ENCODE measurements at regions not wholly inside any gene's neighbourhood (a gene's known extent, or its start where the extent isn't known, plus 50 kb on each side); places are given as distances from the start of the nearest gene placed in this dataset.

DNA sequence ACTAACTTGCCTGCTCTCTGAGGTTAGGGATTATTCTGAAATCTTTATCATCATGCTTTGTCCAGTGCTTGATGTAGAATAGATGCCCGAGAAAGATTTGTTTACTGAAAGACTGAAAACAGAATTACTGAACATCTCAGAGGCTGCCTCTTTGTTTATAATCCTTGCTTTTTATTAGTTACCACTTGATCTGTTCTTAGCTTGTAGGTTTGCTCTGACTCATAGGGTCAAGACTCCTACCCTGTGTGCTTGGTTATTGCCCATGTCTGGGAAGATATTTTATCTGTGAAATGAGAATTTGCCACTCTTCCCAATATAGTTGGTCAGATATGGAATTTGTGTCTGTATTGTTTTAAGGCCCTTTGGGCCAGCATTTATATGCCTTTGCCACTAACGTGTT, 675.3 kb downstream of the DIAPH3 start:
- no peak for TF ChIP-seq TRIM28 (IDR thresholded peaks at IDR 0.05; ENCODE audit: borderline replicate concordance, low read length)
- H3K9me3 ChIP-seq (ENCODE audit: control insufficient read depth, insufficient read depth, low read depth, low read length) = no peaks in the 10 kb centered on the region
- no peaks in the 10 kb centered on the region for H3K4me1 ChIP-seq (ENCODE audit: control insufficient read depth, insufficient read depth, low read length)
- no peak overlapping the region for H3K4me3 ChIP-seq (ENCODE audit: low read depth, low read length)
- H3K27ac ChIP-seq (ENCODE audit: extremely low read depth, low read depth, low read length) = no peak overlapping the region
- ChIA-PET POLR2A (no interaction called here), CTCF (no interaction called here)
- H3K36me3 ChIP-seq (ENCODE audit: control insufficient read depth in 2 of 2, insufficient read depth in 1 of 2, low read length in 2 of 2) = no peaks in the 10 kb centered on the region

DNA sequence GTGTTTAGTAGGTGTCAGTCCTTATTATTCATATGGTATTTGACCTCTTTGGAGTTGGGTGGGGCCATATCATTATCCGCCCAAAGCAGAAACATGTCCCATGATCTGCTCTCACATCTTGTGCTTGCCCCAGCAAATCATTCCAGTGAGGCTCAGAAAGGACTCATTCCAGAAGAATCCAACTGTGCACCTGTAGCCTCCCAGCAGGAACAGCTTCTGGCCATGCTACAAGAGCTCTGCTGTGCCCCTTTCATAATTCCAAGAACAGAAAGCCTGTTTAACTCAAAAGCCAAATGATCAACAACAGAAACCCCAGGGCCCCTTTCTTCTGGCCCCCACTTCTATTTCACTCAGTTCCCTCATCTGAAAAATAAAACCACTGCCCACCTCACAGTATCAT, 673.1 kb downstream of the DIAPH3 start:
- CTCF ChIA-PET = no interaction called here
- Histone ChIP-seq H3K4me1 (ENCODE audit: control insufficient read depth, insufficient read depth, low read length) (no peaks in the 10 kb centered on the region), H3K4me3 (ENCODE audit: low read depth, low read length) (no peak overlapping the region), H3K9me3 (ENCODE audit: control insufficient read depth, insufficient read depth, low read depth, low read length) (no peaks in the 10 kb centered on the region), H3K36me3 (ENCODE audit: control insufficient read depth in 2 of 2, insufficient read depth in 1 of 2, low read length in 2 of 2) (no peaks in the 10 kb centered on the region), H3K27ac (ENCODE audit: extremely low read depth, low read depth, low read length) (no peak overlapping the region)
- TF ChIP-seq ZFP41 (tag by site-specific recombination; IDR thresholded peaks at IDR 0.05; ENCODE audit: borderline replicate concordance) (no peak), KLF16 (tag by site-specific recombination; IDR thresholded peaks at IDR 0.05) (no peak), ZEB2 (tag by site-specific recombination; IDR thresholded peaks at IDR 0.05) (no peak), ZNF670 (tag by site-specific recombination; IDR thresholded peaks at IDR 0.05; ENCODE audit: low read depth) (no peak), ZNF621 (tag by site-specific recombination; IDR thresholded peaks at IDR 0.05) (no peak), HOXC10 (CRISPR knock-in tag; IDR thresholded peaks at IDR 0.05) (no peak), ZNF433 (tag by site-specific recombination; IDR thresholded peaks at IDR 0.05; ENCODE audit: low read depth) (no peak), ZNF792 (tag by site-specific recombination; IDR thresholded peaks at IDR 0.05) (no peak), GLI4 (tag by site-specific recombination; IDR thresholded peaks at IDR 0.05) (no peak), ZNF830 (tag by site-specific recombination; IDR thresholded peaks at IDR 0.05; ENCODE audit: low read depth) (no peak)
- TF ChIP-seq, protein P1, sequence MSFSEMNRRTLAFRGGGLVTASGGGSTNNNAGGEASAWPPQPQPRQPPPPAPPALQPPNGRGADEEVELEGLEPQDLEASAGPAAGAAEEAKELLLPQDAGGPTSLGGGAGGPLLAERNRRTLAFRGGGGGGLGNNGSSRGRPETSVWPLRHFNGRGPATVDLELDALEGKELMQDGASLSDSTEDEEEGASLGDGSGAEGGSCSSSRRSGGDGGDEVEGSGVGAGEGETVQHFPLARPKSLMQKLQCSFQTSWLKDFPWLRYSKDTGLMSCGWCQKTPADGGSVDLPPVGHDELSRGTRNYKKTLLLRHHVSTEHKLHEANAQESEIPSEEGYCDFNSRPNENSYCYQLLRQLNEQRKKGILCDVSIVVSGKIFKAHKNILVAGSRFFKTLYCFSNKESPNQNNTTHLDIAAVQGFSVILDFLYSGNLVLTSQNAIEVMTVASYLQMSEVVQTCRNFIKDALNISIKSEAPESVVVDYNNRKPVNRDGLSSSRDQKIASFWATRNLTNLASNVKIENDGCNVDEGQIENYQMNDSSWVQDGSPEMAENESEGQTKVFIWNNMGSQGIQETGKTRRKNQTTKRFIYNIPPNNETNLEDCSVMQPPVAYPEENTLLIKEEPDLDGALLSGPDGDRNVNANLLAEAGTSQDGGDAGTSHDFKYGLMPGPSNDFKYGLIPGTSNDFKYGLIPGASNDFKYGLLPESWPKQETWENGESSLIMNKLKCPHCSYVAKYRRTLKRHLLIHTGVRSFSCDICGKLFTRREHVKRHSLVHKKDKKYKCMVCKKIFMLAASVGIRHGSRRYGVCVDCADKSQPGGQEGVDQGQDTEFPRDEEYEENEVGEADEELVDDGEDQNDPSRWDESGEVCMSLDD (tag by site-specific recombination; IDR thresholded peaks at IDR 0.05) = no peak
- TF ChIP-seq, protein P2, sequence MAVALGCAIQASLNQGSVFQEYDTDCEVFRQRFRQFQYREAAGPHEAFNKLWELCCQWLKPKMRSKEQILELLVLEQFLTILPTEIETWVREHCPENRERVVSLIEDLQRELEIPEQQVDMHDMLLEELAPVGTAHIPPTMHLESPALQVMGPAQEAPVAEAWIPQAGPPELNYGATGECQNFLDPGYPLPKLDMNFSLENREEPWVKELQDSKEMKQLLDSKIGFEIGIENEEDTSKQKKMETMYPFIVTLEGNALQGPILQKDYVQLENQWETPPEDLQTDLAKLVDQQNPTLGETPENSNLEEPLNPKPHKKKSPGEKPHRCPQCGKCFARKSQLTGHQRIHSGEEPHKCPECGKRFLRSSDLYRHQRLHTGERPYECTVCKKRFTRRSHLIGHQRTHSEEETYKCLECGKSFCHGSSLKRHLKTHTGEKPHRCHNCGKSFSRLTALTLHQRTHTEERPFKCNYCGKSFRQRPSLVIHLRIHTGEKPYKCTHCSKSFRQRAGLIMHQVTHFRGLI (tag by site-specific recombination; IDR thresholded peaks at IDR 0.05) = no peak
- TF ChIP-seq, protein P3, sequence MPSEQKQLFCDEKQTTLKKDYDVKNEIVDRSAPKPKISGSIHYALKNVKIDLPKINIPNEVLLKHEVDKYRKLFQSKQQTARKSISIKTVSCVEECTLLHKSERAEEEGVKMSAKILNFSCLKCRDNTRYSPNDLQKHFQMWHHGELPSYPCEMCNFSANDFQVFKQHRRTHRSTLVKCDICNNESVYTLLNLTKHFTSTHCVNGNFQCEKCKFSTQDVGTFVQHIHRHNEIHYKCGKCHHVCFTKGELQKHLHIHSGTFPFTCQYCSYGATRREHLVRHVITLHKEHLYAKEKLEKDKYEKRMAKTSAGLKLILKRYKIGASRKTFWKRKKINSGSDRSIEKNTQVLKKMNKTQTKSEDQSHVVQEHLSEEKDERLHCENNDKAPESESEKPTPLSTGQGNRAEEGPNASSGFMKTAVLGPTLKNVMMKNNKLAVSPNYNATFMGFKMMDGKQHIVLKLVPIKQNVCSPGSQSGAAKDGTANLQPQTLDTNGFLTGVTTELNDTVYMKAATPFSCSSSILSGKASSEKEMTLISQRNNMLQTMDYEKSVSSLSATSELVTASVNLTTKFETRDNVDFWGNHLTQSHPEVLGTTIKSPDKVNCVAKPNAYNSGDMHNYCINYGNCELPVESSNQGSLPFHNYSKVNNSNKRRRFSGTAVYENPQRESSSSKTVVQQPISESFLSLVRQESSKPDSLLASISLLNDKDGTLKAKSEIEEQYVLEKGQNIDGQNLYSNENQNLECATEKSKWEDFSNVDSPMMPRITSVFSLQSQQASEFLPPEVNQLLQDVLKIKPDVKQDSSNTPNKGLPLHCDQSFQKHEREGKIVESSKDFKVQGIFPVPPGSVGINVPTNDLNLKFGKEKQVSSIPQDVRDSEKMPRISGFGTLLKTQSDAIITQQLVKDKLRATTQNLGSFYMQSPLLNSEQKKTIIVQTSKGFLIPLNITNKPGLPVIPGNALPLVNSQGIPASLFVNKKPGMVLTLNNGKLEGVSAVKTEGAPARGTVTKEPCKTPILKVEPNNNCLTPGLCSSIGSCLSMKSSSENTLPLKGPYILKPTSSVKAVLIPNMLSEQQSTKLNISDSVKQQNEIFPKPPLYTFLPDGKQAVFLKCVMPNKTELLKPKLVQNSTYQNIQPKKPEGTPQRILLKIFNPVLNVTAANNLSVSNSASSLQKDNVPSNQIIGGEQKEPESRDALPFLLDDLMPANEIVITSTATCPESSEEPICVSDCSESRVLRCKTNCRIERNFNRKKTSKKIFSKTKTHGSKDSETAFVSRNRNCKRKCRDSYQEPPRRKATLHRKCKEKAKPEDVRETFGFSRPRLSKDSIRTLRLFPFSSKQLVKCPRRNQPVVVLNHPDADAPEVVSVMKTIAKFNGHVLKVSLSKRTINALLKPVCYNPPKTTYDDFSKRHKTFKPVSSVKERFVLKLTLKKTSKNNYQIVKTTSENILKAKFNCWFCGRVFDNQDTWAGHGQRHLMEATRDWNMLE (tag by site-specific recombination; conservative IDR thresholded peaks at IDR 0.05; ENCODE audit: low read depth) = no peak
- TF ChIP-seq, protein P4, sequence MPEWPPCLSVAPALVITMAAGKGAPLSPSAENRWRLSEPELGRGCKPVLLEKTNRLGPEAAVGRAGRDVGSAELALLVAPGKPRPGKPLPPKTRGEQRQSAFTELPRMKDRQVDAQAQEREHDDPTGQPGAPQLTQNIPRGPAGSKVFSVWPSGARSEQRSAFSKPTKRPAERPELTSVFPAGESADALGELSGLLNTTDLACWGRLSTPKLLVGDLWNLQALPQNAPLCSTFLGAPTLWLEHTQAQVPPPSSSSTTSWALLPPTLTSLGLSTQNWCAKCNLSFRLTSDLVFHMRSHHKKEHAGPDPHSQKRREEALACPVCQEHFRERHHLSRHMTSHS (tag by site-specific recombination; IDR thresholded peaks at IDR 0.05) = no peak
- TF ChIP-seq, protein P5, sequence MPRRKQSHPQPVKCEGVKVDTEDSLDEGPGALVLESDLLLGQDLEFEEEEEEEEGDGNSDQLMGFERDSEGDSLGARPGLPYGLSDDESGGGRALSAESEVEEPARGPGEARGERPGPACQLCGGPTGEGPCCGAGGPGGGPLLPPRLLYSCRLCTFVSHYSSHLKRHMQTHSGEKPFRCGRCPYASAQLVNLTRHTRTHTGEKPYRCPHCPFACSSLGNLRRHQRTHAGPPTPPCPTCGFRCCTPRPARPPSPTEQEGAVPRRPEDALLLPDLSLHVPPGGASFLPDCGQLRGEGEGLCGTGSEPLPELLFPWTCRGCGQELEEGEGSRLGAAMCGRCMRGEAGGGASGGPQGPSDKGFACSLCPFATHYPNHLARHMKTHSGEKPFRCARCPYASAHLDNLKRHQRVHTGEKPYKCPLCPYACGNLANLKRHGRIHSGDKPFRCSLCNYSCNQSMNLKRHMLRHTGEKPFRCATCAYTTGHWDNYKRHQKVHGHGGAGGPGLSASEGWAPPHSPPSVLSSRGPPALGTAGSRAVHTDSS (tag by site-specific recombination; IDR thresholded peaks at IDR 0.05) = no peak
- TF ChIP-seq, protein P6, sequence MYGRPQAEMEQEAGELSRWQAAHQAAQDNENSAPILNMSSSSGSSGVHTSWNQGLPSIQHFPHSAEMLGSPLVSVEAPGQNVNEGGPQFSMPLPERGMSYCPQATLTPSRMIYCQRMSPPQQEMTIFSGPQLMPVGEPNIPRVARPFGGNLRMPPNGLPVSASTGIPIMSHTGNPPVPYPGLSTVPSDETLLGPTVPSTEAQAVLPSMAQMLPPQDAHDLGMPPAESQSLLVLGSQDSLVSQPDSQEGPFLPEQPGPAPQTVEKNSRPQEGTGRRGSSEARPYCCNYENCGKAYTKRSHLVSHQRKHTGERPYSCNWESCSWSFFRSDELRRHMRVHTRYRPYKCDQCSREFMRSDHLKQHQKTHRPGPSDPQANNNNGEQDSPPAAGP (tag by site-specific recombination; IDR thresholded peaks at IDR 0.05) = no peak
- POLR2A ChIA-PET = no interaction called here

Data from HEK293 (cell line).